Erythroblast (primary cell): ENCODE measurements at regions not wholly inside any gene's neighbourhood (a gene's known extent, or its start where the extent isn't known, plus 50 kb on each side); places are given as distances from the start of the nearest gene placed in this dataset.

Experiments used
- GATA1 ChIP-seq: IDR thresholded peaks from 2 replicates; pipeline ENCODE4 v1.6.1; 2011; ENCODE audit warnings: low read depth, mild to moderate bottlenecking, control low read depth, low read length, moderate library complexity
- POLR2A ChIP-seq: IDR thresholded peaks from 2 replicates; pipeline ENCODE4 v1.6.1; 2011; ENCODE audit warnings: mild to moderate bottlenecking, low read length

GRCh38 chr1:101310506-101310905 is 73.7 kb downstream of the S1PR1 start:
- TF ChIP-seq POLR2A (no peak), GATA1 (no peak)
